ENCODE measurements at regions not wholly inside any gene's neighbourhood (a gene's known extent, or its start where the extent isn't known, plus 50 kb on each side); places are given as distances from the start of the nearest gene placed in this dataset.

DNA sequence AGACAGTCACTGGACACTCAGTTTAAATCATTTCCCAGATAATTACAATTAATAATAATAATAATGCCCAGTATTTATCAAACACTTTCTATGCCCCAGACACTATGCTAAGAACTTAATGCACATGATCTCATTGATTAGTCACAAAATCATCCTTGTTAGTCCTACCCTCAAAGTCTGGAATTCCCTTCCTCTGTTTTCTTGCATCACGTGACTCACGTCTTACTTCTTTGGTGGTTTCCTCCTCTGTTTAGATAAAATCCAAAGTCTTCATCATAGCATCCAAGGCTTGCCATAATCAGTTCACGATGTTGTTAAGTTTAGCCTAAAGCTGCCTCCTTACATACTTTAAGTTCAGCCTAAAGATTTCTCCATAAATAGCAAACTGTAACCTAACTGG, 471.9 kb downstream of the PMP22 start:
- FAIRE-seq, result no peak

More for the DNA sequence above, 471.9 kb downstream of the PMP22 start:
- Histone ChIP-seq H4K20me1 (replicated peaks in 1 of 2; ENCODE audit: control insufficient read depth in 1 of 2, insufficient read depth in 2 of 2, low read length in 2 of 2) (no peaks in the 10 kb centered on the region), H3K9ac (replicated peaks in 1 of 4; ENCODE audit: extremely low read depth in 1 of 4, low read depth in 3 of 4, low read length in 3 of 4) (no peak overlapping the region), H3K36me3 (ENCODE audit: control insufficient read depth in 2 of 4, insufficient read depth in 4 of 4, low read length in 3 of 4) (no peaks in the 10 kb centered on the region), H2BK5ac (ENCODE audit: low read depth, low read length) (no peak overlapping the region), H2BK15ac (ENCODE audit: low read length) (no peak overlapping the region), H3K23me2 (ENCODE audit: low read depth, low read length) (no peaks in the 10 kb centered on the region), H3K4me2 (ENCODE audit: insufficient read depth in 1 of 2, low read depth in 2 of 2, low read length in 2 of 2) (no peak overlapping the region), H3K23ac (ENCODE audit: insufficient read length) (no peak overlapping the region), H3K27me3 (replicated peaks in 1 of 4; ENCODE audit: control insufficient read depth in 3 of 4, extremely low read depth in 1 of 4, insufficient read depth in 3 of 4, low read length in 3 of 4) (no peaks in the 10 kb centered on the region), H3K4me1 (replicated peaks in 1 of 4; ENCODE audit: control insufficient read depth in 3 of 4, insufficient read depth in 4 of 4, low read length in 3 of 4) (no peaks in the 10 kb centered on the region), H3K79me2 (ENCODE audit: control insufficient read depth in 1 of 2, insufficient read depth in 2 of 2, low read length in 2 of 2) (no peaks in the 10 kb centered on the region), H4K91ac (replicated peaks; ENCODE audit: insufficient read length, low read length) (no peak overlapping the region), H3K18ac (ENCODE audit: extremely low read depth, low read length) (no peak overlapping the region), H3K4me3 (ENCODE audit: extremely low read depth in 1 of 4, insufficient read depth in 2 of 4, low read depth in 3 of 4, low read length in 4 of 4) (no peak overlapping the region), H2AK5ac (ENCODE audit: low read depth, low read length) (no peak overlapping the region), H3K27ac (ENCODE audit: low read depth, low read length) (no peak overlapping the region), H3K4ac (replicated peaks; ENCODE audit: insufficient read length, low read depth, low read length) (no peak overlapping the region), H3K79me1 (ENCODE audit: low read depth, low read length) (no peaks in the 10 kb centered on the region), H2BK20ac (ENCODE audit: low read length) (no peak overlapping the region), H3K14ac (ENCODE audit: insufficient read length) (no peak overlapping the region), H4K8ac (ENCODE audit: extremely low read depth, insufficient read depth, low read length) (no peak overlapping the region), H2AFZ (ENCODE audit: low read length) (no peak overlapping the region), H3K9me3 (ENCODE audit: insufficient read depth in 2 of 2, low read depth in 1 of 2, low read length in 1 of 2) (no peaks in the 10 kb centered on the region), H3K56ac (replicated peaks; ENCODE audit: insufficient read length, low read depth, low read length) (no peak overlapping the region), H2BK12ac (ENCODE audit: low read depth, low read length) (no peak overlapping the region), H2BK120ac (replicated peaks; ENCODE audit: low read depth, low read length) (no peak overlapping the region), H4K5ac (ENCODE audit: insufficient read length, low read depth, low read length) (no peak overlapping the region)
- TF ChIP-seq POU5F1 (IDR thresholded peaks at IDR 0.05; ENCODE audit: low read depth, low read length) (no peak), KDM5A (IDR thresholded peaks at IDR 0.05; ENCODE audit: low read length) (no peak), RFX5 (IDR thresholded peaks at IDR 0.05; ENCODE audit: borderline replicate concordance, low read depth, low read length) (no peak)
- ChIA-PET CTCF (ENCODE audit: partially characterized antibody) (interaction anchor here (1.3 kb wide), 1 partner anchor 10 kb away, joined by 3 read pairs; no protein-coding TSS in a partner anchor), POLR2A (ENCODE audit: partially characterized antibody) (no interaction called here)
- DNase-seq (ENCODE audit: low read depth in 1 of 2, low spot score in 2 of 2), result no peak
- WGBS, 2 experiments (ENCODE audit: extremely low coverage in 1 of 2, insufficient coverage in 1 of 2, insufficient read length in 1 of 2, insufficient replicate concordance in 2 of 2, low coverage in 1 of 2, low lambda C conversion rate in 2 of 2, missing lambda C conversion rate in 1 of 2), result 92% methylated on average over 3 of the region's 3 CpGs; no CpG with 5 or more reads in 1 of the 2 experiments

Measured in H1 (cell line).